BE2C (cell line): ENCODE measurements at regions not wholly inside any gene's neighbourhood (a gene's known extent, or its start where the extent isn't known, plus 50 kb on each side); places are given as distances from the start of the nearest gene placed in this dataset.
"Not testable (repeated sequence)": the region's sequence is repeated elsewhere in the genome, so short reads cannot be mapped to it uniquely, and the experiment has no call there.

ENCODE experiments used
- DNase-seq: peaks from one replicate; pipeline ENCODE4 v3.0.0-alpha.2; 2020
- H3K27me3 ChIP-seq: fragments of 250-450 bp; sonication (Bioruptor Pico); 2 replicates; pipeline ENCODE4 v1.5.1; 2020; ENCODE audit warnings: mild to moderate bottlenecking
- H3K36me3 ChIP-seq: fragments of 250-450 bp; sonication (Bioruptor Pico); 2 replicates; pipeline ENCODE4 v1.5.1; 2020; ENCODE audit warnings: mild to moderate bottlenecking
- H3K4me1 ChIP-seq: fragments of 250-450 bp; sonication (Bioruptor Pico); 2 replicates; pipeline ENCODE4 v1.5.1; 2020
- H3K4me3 ChIP-seq: 2 replicates; pipeline ENCODE4 v1.5.1; 2011; ENCODE audit warnings: low read depth, low read length
- H3K9me3 ChIP-seq: fragments of 250-450 bp; sonication (Bioruptor Pico); 2 replicates; pipeline ENCODE4 v1.5.1; 2020
- TF ChIP-seq, protein P1 (sequence below): IDR thresholded peaks from 2 replicates; pipeline ENCODE4 v1.5.1; 2012; ENCODE audit warnings: mild to moderate bottlenecking, low read depth, low read length

DNA sequence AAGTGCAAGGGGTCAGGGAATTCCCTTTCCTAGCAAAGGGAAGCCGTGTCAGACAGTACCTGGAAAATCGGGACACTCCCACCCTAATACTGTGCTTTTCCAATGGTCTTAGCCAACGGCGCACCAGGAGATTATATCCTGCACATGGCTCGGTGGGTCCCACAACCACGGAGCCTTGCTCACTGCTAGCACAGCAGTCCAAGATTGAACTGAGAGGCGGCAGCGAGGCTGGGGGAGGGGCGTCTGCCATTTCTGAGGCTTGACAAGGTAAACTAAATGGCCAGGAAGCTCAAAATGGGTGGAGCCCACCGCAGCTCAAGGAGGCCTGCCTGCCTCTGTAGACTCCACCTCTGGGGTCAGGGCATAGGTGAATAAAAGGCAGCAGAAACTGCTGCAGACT is 76.5 kb upstream of the LINC00632 start:
- not testable (repeated sequence) for H3K4me1 ChIP-seq

DNA sequence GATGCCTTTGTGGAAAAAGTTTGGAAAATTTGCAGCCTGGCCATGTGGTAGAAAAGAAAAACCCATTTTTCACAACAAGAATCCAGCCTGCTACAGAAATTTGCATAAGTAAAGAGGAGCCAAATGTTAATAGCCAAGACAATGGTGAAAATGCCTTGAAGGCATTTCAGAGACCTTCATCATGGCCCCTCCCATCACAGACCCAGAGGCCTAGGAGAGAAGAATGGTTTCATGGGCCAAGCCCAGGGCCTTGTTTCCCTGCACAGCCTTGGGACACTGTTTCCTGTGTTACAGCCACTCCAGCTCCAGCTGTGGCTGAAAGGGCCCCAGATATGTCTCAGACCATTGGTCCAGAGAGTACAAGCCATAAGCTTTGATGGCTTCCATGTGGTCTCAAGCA is 101.4 kb upstream of the LINC00632 start:
- no peaks in the 10 kb centered on the region for H3K9me3 ChIP-seq
- no peaks in the 10 kb centered on the region for H3K4me1 ChIP-seq
- no peaks in the 10 kb centered on the region for H3K27me3 ChIP-seq
- DNase-seq = no peak
- TF ChIP-seq, protein P1, sequence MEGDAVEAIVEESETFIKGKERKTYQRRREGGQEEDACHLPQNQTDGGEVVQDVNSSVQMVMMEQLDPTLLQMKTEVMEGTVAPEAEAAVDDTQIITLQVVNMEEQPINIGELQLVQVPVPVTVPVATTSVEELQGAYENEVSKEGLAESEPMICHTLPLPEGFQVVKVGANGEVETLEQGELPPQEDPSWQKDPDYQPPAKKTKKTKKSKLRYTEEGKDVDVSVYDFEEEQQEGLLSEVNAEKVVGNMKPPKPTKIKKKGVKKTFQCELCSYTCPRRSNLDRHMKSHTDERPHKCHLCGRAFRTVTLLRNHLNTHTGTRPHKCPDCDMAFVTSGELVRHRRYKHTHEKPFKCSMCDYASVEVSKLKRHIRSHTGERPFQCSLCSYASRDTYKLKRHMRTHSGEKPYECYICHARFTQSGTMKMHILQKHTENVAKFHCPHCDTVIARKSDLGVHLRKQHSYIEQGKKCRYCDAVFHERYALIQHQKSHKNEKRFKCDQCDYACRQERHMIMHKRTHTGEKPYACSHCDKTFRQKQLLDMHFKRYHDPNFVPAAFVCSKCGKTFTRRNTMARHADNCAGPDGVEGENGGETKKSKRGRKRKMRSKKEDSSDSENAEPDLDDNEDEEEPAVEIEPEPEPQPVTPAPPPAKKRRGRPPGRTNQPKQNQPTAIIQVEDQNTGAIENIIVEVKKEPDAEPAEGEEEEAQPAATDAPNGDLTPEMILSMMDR = no peak
- no peak overlapping the region for H3K4me3 ChIP-seq
- H3K36me3 ChIP-seq = no peaks in the 10 kb centered on the region

More for the DNA sequence above, 76.5 kb upstream of the LINC00632 start:
- not testable (repeated sequence) for H3K36me3 ChIP-seq, H3K9me3 ChIP-seq, DNase-seq, H3K4me3 ChIP-seq, H3K27me3 ChIP-seq

DNA sequence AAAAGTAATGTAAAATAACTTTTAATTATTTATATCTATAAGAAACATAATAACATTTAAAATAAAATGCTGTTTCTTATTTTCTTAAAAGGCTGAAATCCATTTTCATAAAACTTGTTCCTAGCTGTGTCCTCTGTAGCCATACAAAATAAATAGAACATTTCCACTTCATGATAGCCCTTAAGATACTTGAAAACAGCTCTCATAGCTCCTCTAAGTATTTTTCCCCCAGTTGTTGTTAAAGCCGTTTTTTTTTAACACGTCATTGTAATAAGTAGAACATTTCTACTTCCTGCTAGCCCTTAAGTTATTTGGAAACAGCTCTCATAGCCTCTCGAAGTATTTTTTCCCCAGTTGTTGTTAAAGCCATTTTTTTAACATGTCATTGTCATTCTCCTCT is 97.3 kb upstream of the SOX3 start:
- Histone ChIP-seq H3K4me3 (no peak overlapping the region), H3K27me3 (no peaks in the 10 kb centered on the region), H3K4me1 (no peaks in the 10 kb centered on the region), H3K9me3 (no peaks in the 10 kb centered on the region), H3K36me3 (no peaks in the 10 kb centered on the region)
- no peak for DNase-seq
- TF ChIP-seq, protein P1 = no peak

DNA sequence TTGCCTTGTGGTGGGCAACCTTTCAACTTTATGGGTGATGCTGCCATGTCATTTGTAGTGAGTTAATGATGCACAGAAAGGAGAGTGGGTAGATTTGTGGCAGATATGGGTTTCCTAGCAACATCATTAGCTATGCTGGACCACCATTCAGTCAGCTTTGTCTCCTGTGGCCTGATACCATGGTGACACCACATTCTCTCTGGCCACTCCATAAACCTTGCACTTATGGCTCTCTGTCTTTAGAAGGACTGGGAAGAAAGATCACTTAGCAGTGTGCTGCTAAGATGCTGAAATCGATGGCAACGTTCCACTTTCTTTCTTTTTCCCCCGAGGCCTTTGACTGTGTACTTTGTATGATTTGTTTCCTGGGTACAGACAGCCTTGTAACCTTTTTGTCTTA is 95.0 kb upstream of the SOX3 start:
- TF ChIP-seq, protein P1 = no peak
- H3K27me3 ChIP-seq = no peaks in the 10 kb centered on the region
- H3K4me1 ChIP-seq = no peaks in the 10 kb centered on the region
- no peaks in the 10 kb centered on the region for H3K9me3 ChIP-seq
- no peak overlapping the region for H3K4me3 ChIP-seq
- H3K36me3 ChIP-seq = no peaks in the 10 kb centered on the region
- no peak for DNase-seq

DNA sequence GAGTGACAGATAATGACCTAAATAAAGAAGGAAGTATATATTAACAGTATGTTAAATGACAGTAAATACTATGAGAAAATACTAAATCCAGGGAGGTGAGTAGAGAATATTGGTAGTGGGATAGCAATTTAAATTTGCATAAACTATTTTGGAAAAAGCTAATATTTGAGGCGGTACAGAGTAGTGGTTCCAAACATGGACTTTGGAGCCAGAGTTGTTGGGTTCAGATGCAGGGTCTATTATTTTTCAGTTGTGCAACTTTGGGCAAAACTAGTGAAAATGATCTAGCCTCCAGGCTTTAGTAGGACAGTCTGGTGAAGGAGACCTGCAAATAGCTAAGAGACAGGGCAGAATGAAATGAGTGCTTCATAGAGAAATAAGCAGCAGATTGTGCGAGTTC is 84.8 kb upstream of the SOX3 start:
- no peak for DNase-seq
- H3K9me3 ChIP-seq = no peaks in the 10 kb centered on the region
- H3K27me3 ChIP-seq = no peaks in the 10 kb centered on the region

GRCh38 chrX:140586951-140587350 is 82.1 kb upstream of the SOX3 start:
- Histone ChIP-seq H3K4me1 (no peaks in the 10 kb centered on the region), H3K27me3 (no peaks in the 10 kb centered on the region), H3K36me3 (no peaks in the 10 kb centered on the region), H3K4me3 (no peak overlapping the region), H3K9me3 (no peaks in the 10 kb centered on the region)
- DNase-seq = no peak
- TF ChIP-seq, protein P1 = no peak

More for the DNA sequence above, 84.8 kb upstream of the SOX3 start:
- Histone ChIP-seq H3K36me3 (no peaks in the 10 kb centered on the region), H3K4me3 (no peak overlapping the region), H3K4me1 (no peaks in the 10 kb centered on the region)
- TF ChIP-seq, protein P1 = no peak

DNA sequence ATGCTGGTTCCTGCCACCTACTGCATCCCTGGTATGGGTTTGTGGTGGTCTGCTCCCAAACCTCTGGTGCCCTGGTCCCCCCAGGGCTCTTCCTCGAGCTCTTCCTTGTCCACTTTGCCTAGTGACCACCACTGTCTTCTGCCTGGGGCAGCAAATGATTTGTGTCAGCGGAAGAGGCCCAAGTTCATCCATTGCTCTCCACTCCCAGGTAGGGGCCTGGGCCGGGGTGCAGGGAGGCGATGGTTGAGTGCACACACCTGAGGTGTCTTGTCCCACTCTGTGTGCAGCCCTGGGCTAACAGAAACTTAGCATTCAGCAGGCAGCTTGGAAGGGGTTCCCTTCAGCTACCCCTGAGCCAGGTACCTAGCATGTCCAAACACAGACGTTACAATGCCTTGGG is 75.6 kb upstream of the SOX3 start:
- DNase-seq = no peak
- Histone ChIP-seq H3K9me3 (no peaks in the 10 kb centered on the region), H3K4me3 (no peak overlapping the region), H3K27me3 (no peaks in the 10 kb centered on the region), H3K4me1 (no peaks in the 10 kb centered on the region), H3K36me3 (no peaks in the 10 kb centered on the region)
- TF ChIP-seq, protein P1 = no peak
